ENCODE measurements at regions not wholly inside any gene's neighbourhood (a gene's known extent, or its start where the extent isn't known, plus 50 kb on each side); places are given as distances from the start of the nearest gene placed in this dataset.
"Not testable (repeated sequence)": the region's sequence is repeated elsewhere in the genome, so short reads cannot be mapped to it uniquely, and the experiment has no call there.

DNA sequence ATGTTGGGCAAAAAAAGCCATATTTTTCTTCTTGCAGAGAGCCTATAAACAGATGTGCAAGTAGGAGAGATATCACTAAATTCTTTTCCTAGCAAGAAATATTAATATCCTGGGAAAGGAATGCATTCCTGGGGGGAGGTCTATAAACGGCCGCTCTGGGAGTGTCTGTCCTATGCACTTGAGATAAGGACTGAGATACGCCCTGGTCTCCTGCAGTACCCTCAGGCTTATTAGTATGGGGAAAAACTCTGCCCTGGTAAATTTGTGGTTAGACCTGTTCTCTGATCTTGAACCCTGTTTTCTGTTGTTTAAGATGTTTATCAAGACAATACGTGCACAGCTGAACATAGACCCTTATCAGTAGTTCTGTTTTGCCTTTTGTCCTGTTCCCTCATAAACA is 177.8 kb upstream of the PAQR3 start:
- TF ChIP-seq, protein P1, sequence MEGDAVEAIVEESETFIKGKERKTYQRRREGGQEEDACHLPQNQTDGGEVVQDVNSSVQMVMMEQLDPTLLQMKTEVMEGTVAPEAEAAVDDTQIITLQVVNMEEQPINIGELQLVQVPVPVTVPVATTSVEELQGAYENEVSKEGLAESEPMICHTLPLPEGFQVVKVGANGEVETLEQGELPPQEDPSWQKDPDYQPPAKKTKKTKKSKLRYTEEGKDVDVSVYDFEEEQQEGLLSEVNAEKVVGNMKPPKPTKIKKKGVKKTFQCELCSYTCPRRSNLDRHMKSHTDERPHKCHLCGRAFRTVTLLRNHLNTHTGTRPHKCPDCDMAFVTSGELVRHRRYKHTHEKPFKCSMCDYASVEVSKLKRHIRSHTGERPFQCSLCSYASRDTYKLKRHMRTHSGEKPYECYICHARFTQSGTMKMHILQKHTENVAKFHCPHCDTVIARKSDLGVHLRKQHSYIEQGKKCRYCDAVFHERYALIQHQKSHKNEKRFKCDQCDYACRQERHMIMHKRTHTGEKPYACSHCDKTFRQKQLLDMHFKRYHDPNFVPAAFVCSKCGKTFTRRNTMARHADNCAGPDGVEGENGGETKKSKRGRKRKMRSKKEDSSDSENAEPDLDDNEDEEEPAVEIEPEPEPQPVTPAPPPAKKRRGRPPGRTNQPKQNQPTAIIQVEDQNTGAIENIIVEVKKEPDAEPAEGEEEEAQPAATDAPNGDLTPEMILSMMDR (IDR thresholded peaks at IDR 0.05; ENCODE audit: low read depth, low read length) = not testable (repeated sequence)
- not testable (repeated sequence) for TF ChIP-seq POLR2A (IDR thresholded peaks at IDR 0.05; ENCODE audit: extremely low read depth, insufficient read length)

Measured in NB4 (cell line).